ENCODE measurements at regions not wholly inside any gene's neighbourhood (a gene's known extent, or its start where the extent isn't known, plus 50 kb on each side); places are given as distances from the start of the nearest gene placed in this dataset.

DNA sequence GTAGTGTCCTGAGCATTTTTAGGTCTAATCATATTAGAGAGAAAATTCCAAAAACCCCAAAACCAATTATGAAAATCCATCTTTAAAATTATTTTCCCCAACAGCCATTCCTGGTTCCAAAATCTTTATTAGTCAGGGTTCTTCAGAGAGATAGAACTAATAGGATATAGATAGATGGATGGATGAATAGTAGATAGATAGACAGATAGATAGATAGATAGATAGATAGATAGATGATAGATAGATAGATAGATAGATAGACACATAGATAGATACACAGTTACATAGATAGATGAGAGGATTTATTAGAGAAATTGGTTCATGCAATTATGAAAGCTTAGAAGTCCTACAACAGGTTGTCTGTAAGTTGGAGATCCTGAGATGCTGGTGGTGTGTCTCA, 122.7 kb upstream of the POGK start (continued):
- no peak for TF ChIP-seq ZNF785 (tag by site-specific recombination; IDR thresholded peaks at IDR 0.05)
- TF ChIP-seq ZNF140 (tag by site-specific recombination; IDR thresholded peaks at IDR 0.05): no peak
- TF ChIP-seq ZNF350 (tag by site-specific recombination; IDR thresholded peaks at IDR 0.05): no peak
- no peak for TF ChIP-seq GFI1B (tag by site-specific recombination; IDR thresholded peaks at IDR 0.05)
- TF ChIP-seq OSR2 (tag by site-specific recombination; IDR thresholded peaks at IDR 0.05): no peak
- TF ChIP-seq, protein P1, sequence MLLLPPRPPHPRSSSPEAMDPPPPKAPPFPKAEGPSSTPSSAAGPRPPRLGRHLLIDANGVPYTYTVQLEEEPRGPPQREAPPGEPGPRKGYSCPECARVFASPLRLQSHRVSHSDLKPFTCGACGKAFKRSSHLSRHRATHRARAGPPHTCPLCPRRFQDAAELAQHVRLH (tag by site-specific recombination; IDR thresholded peaks at IDR 0.05): no peak

- ChIA-PET POLR2A (no interaction called here), CTCF (interaction anchor here (0.6 kb wide), 1 partner anchor 72 kb away, joined by 3 read pairs; no protein-coding TSS in a partner anchor)
- Histone ChIP-seq H3K27ac (ENCODE audit: extremely low read depth, low read depth, low read length) (no peak overlapping the region), H3K36me3 (ENCODE audit: control insufficient read depth in 2 of 2, insufficient read depth in 1 of 2, low read length in 2 of 2) (no peaks in the 10 kb centered on the region), H3K4me3 (ENCODE audit: low read depth, low read length) (no peak overlapping the region), H3K9me3 (ENCODE audit: control insufficient read depth, insufficient read depth, low read depth, low read length) (no peaks in the 10 kb centered on the region), H3K4me1 (ENCODE audit: control insufficient read depth, insufficient read depth, low read length) (no peaks in the 10 kb centered on the region)
- TF ChIP-seq ZNF529 (tag by site-specific recombination; IDR thresholded peaks at IDR 0.05; ENCODE audit: insufficient replicate concordance) (peak; percentile 43), SETDB1 (IDR thresholded peaks at IDR 0.05; ENCODE audit: insufficient read length, low read length) (peak; percentile 97), TRIM28 (IDR thresholded peaks at IDR 0.05; ENCODE audit: borderline replicate concordance, low read length) (peak; percentile 86; the same call in 1 of the 2 replicates), ZNF510 (tag by site-specific recombination; IDR thresholded peaks at IDR 0.05; ENCODE audit: insufficient replicate concordance) (peak; percentile 10), ZNF626 (tag by site-specific recombination; IDR thresholded peaks at IDR 0.05) (0 out of 2 replicates have a peak, but pooled peaks have one; percentile 20), ZNF157 (tag by site-specific recombination; IDR thresholded peaks at IDR 0.05) (no peak), ZNF600 (tag by site-specific recombination; IDR thresholded peaks at IDR 0.05) (no peak), ZNF211 (tag by site-specific recombination; IDR thresholded peaks at IDR 0.05; ENCODE audit: low read depth) (no peak)
Observed at GRCh38 chr1:166721145-166721544, 118.1 kb upstream of the POGK start.

DNA sequence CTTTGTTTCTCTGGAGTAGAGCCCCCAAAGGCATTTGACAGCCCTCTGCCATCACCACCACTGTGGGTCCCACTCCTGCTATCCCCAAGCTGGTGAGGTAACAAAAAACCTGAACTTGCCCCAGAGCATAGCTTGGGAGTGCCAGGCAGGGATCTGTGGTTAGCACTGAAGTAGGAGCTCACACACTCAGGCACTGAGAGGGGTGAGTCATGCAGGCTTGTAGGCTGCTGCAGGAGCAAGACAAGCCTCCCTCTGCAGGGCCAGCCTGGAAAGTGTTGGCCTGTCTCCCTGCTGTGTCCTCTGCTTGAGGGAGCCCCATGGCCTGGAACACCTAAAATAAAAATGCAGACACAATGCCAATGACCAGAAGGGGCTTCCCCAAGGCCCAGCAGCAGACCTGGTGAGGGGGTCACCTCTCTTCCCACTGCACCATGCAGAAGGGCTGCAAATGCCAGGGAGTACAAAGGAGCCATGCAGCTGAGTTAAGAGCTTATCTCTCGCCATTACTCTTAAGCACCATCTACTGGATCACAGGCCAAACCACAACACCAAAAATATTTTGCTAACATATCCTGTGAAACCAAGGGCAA, 108.9 kb upstream of the POGK start:
- Histone ChIP-seq H3K4me1 (ENCODE audit: control insufficient read depth, insufficient read depth, low read length) (no peaks in the 10 kb centered on the region), H3K27ac (ENCODE audit: extremely low read depth, low read depth, low read length) (no peak overlapping the region), H3K9me3 (ENCODE audit: control insufficient read depth, insufficient read depth, low read depth, low read length) (no peaks in the 10 kb centered on the region), H3K36me3 (ENCODE audit: control insufficient read depth in 2 of 2, insufficient read depth in 1 of 2, low read length in 2 of 2) (no peaks in the 10 kb centered on the region), H3K4me3 (ENCODE audit: low read depth, low read length) (no peak overlapping the region)
- no peak for TF ChIP-seq ZSCAN23 (tag by site-specific recombination; IDR thresholded peaks at IDR 0.05)
- TF ChIP-seq BCL11A (tag by site-specific recombination; IDR thresholded peaks at IDR 0.05; ENCODE audit: low read depth): no peak
- TF ChIP-seq ZEB2 (tag by site-specific recombination; IDR thresholded peaks at IDR 0.05): no peak
- no peak for TF ChIP-seq ZNF449 (tag by site-specific recombination; IDR thresholded peaks at IDR 0.05)
- no peak for TF ChIP-seq ZNF404 (tag by site-specific recombination; IDR thresholded peaks at IDR 0.05)
- no peak for TF ChIP-seq ZNF324 (tag by site-specific recombination; IDR thresholded peaks at IDR 0.05)
- no peak for TF ChIP-seq ZNF785 (tag by site-specific recombination; IDR thresholded peaks at IDR 0.05)
- TF ChIP-seq, protein P2, sequence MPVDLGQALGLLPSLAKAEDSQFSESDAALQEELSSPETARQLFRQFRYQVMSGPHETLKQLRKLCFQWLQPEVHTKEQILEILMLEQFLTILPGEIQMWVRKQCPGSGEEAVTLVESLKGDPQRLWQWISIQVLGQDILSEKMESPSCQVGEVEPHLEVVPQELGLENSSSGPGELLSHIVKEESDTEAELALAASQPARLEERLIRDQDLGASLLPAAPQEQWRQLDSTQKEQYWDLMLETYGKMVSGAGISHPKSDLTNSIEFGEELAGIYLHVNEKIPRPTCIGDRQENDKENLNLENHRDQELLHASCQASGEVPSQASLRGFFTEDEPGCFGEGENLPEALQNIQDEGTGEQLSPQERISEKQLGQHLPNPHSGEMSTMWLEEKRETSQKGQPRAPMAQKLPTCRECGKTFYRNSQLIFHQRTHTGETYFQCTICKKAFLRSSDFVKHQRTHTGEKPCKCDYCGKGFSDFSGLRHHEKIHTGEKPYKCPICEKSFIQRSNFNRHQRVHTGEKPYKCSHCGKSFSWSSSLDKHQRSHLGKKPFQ (tag by site-specific recombination; IDR thresholded peaks at IDR 0.05): no peak
- no peak for TF ChIP-seq ZNF354C (tag by site-specific recombination; IDR thresholded peaks at IDR 0.05; ENCODE audit: borderline replicate concordance, low read depth)
- no peak for TF ChIP-seq ZNF544 (tag by site-specific recombination; IDR thresholded peaks at IDR 0.05)
- TF ChIP-seq ZNF548 (tag by site-specific recombination; IDR thresholded peaks at IDR 0.05): no peak
- no peak for TF ChIP-seq KLF1 (tag by site-specific recombination; IDR thresholded peaks at IDR 0.05)
- no peak for TF ChIP-seq ZNF558 (tag by site-specific recombination; IDR thresholded peaks at IDR 0.05)
- no peak for TF ChIP-seq ZNF302 (tag by site-specific recombination; IDR thresholded peaks at IDR 0.05; ENCODE audit: low read depth)
- TF ChIP-seq ZBTB49 (tag by site-specific recombination; IDR thresholded peaks at IDR 0.05; ENCODE audit: low read depth): no peak
- TF ChIP-seq ZNF146 (tag by site-specific recombination; IDR thresholded peaks at IDR 0.05): no peak
- no peak for TF ChIP-seq ZNF211 (tag by site-specific recombination; IDR thresholded peaks at IDR 0.05; ENCODE audit: low read depth)
- CTCF ChIA-PET: interaction anchor here (0.5 kb wide), 1 partner anchor 584 kb away, joined by 3 read pairs; no protein-coding TSS in a partner anchor
- POLR2A ChIA-PET: no interaction called here
